ENCODE measurements at regions not wholly inside any gene's neighbourhood (a gene's known extent, or its start where the extent isn't known, plus 50 kb on each side); places are given as distances from the start of the nearest gene placed in this dataset.

DNA sequence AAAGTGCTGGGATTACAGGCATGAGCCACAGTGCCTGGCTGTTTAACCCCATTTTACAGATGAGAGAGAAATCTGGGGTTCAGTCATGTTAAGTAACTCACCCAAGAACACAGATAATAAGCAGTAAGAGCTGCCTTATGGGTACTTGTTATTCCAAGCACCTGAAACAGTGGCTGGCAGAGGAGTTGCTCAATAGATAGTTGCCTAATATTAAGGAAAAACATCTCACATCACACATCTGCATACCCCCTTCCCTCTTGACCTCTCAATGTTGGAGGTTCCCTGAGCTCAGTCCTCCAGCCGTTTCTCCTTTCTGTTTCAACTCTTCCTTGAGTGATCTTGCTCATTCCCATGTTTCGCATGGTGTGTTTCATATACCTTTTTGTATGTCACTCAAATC lies 401.9 kb downstream of the KLF12 start:
- DNase-seq (ENCODE audit: low read depth): no peak
- Histone ChIP-seq H3K27me3 (ENCODE audit: control insufficient read depth, insufficient read depth, low read length) (no peaks in the 10 kb centered on the region), H3K36me3 (ENCODE audit: control insufficient read depth, insufficient read depth, low read length) (no peaks in the 10 kb centered on the region), H3K4me3 (ENCODE audit: low read depth, low read length) (no peak overlapping the region)
- TF ChIP-seq, protein P1, sequence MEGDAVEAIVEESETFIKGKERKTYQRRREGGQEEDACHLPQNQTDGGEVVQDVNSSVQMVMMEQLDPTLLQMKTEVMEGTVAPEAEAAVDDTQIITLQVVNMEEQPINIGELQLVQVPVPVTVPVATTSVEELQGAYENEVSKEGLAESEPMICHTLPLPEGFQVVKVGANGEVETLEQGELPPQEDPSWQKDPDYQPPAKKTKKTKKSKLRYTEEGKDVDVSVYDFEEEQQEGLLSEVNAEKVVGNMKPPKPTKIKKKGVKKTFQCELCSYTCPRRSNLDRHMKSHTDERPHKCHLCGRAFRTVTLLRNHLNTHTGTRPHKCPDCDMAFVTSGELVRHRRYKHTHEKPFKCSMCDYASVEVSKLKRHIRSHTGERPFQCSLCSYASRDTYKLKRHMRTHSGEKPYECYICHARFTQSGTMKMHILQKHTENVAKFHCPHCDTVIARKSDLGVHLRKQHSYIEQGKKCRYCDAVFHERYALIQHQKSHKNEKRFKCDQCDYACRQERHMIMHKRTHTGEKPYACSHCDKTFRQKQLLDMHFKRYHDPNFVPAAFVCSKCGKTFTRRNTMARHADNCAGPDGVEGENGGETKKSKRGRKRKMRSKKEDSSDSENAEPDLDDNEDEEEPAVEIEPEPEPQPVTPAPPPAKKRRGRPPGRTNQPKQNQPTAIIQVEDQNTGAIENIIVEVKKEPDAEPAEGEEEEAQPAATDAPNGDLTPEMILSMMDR (IDR thresholded peaks at IDR 0.05; ENCODE audit: insufficient read depth, low read length, severe bottlenecking): no peak
- FAIRE-seq: no peak

DNA sequence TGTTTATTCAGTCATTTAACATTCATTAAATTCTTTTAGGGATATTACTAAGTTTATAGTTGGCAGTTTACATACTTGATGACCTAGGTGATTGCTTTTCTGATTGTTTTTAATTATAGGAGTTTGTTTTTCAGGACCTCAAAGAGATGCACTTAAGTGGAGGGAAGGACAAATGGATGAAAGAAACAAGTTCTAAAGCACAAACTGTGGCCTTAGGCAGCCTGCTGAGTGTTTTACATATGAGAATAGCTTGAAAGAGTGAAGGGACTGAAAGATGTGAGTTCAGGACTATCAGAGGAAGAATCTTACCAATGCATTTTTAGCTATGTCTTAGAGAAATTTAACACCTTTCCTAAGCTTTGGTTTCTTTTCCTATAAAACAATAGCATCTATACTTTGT lies 402.6 kb downstream of the KLF12 start:
- DNase-seq (ENCODE audit: low read depth) (no peak), FAIRE-seq (no peak)
- no peaks in the 10 kb centered on the region for H3K27me3 ChIP-seq (ENCODE audit: control insufficient read depth, insufficient read depth, low read length)
- no peak overlapping the region for H3K4me3 ChIP-seq (ENCODE audit: low read depth, low read length)
- no peaks in the 10 kb centered on the region for H3K36me3 ChIP-seq (ENCODE audit: control insufficient read depth, insufficient read depth, low read length)
- TF ChIP-seq, protein P1 (IDR thresholded peaks at IDR 0.05; ENCODE audit: insufficient read depth, low read length, severe bottlenecking): no peak

DNA sequence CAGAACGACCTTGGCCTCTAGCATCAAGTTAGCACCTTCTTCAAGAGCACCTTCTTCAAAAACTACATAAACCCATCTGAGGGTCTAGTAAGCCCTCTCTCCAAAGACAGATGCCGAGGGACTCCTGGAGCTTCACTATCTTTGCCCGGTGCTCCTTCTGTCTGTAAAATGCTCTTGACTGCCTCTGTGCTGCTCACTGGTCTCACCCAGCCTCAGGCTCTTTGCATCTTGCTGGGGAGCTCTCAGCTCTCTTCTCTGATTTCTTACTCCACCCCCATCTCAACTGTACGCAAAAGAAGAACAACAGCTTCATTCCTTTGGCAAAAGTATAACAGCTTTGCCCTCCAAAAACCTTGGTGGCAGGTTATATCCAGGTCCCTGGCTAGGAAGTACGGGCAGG lies 404.2 kb downstream of the KLF12 start:
- H3K36me3 ChIP-seq (ENCODE audit: control insufficient read depth, insufficient read depth, low read length): no peaks in the 10 kb centered on the region
- H3K4me3 ChIP-seq (ENCODE audit: low read depth, low read length): no peak overlapping the region
- DNase-seq (ENCODE audit: low read depth): no peak
- no peaks in the 10 kb centered on the region for H3K27me3 ChIP-seq (ENCODE audit: control insufficient read depth, insufficient read depth, low read length)
- no peak for FAIRE-seq
- TF ChIP-seq, protein P1 (IDR thresholded peaks at IDR 0.05; ENCODE audit: insufficient read depth, low read length, severe bottlenecking): no peak

DNA sequence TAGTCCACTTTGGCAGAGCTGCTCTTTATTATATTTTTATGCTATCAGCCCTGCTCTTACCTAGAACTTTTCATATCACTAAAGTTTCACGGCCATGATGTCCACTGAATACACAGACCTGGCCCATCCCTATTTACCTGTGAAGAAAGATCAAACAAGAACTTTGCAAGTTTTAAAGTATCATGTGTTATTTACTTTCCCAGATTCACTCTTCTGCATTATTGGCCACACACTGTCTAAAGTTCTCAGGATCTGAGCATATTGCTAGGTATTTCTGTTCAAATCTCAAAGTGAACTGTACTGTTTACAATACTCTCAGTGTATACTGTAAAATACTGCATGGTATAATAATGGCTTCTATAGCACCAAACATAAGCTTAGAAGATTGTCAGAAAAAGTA lies 405.2 kb downstream of the KLF12 start:
- no peaks in the 10 kb centered on the region for H3K27me3 ChIP-seq (ENCODE audit: control insufficient read depth, insufficient read depth, low read length)
- DNase-seq (ENCODE audit: low read depth) (no peak), FAIRE-seq (no peak)
- TF ChIP-seq, protein P1 (IDR thresholded peaks at IDR 0.05; ENCODE audit: insufficient read depth, low read length, severe bottlenecking): no peak
- no peak overlapping the region for H3K4me3 ChIP-seq (ENCODE audit: low read depth, low read length)
- no peaks in the 10 kb centered on the region for H3K36me3 ChIP-seq (ENCODE audit: control insufficient read depth, insufficient read depth, low read length)

DNA sequence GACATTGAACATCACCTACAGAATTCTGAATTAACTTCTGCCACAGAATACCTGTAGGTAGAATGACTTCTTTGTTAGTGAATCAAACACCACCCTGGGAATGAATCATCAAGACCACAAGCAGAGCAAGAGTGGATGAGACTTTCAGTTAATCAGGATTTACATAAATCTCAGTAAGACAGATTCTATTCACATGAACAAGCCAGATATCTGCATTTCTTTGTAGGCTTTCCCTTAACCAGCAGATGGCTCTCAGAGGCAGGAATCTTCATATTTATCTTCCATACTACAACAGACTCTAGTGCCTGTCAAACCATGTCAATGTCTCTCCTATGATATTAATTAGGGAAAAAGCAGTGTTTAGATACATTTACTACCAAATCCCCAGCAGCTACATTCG lies 412.1 kb downstream of the KLF12 start:
- H3K36me3 ChIP-seq (ENCODE audit: control insufficient read depth, insufficient read depth, low read length): no peaks in the 10 kb centered on the region
- peak; percentile 94 for DNase-seq (ENCODE audit: low read depth)
- TF ChIP-seq, protein P1 (IDR thresholded peaks at IDR 0.05; ENCODE audit: insufficient read depth, low read length, severe bottlenecking): peak; percentile 40
- no peak for FAIRE-seq
- H3K4me3 ChIP-seq (ENCODE audit: low read depth, low read length): no peak overlapping the region
- no peaks in the 10 kb centered on the region for H3K27me3 ChIP-seq (ENCODE audit: control insufficient read depth, insufficient read depth, low read length)

DNA sequence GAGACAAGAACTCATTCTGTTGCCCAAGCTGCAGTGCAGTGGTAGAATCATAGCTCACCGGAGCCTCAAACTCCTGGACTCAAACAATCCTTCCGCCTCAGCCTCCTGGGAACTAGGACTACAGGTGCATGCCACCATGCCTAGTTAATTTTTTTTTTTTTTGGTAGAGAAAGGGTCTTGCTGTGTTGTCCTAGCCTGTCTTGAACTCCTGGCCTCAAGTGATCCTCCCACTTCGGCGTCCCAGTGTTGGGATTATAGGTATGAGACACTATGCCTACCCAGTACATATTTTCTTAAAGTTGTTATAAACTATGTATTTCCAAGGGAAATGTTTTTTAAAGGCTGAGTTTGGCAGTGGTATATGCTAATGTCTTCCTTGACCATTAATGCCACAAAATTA lies 412.6 kb downstream of the KLF12 start:
- Histone ChIP-seq H3K27me3 (ENCODE audit: control insufficient read depth, insufficient read depth, low read length) (no peaks in the 10 kb centered on the region), H3K4me3 (ENCODE audit: low read depth, low read length) (no peak overlapping the region), H3K36me3 (ENCODE audit: control insufficient read depth, insufficient read depth, low read length) (no peaks in the 10 kb centered on the region)
- TF ChIP-seq, protein P1 (IDR thresholded peaks at IDR 0.05; ENCODE audit: insufficient read depth, low read length, severe bottlenecking): no peak
- DNase-seq (ENCODE audit: low read depth): no peak
- no peak for FAIRE-seq
